Stimulated activated CD8-positive, alpha-beta memory T cell treated with anti-CD3 and anti-CD28 coated beads, Interleukin-7, amount 100 ng/mL, for 48 hours (primary cell): ENCODE measurements at regions not wholly inside any gene's neighbourhood (a gene's known extent, or its start where the extent isn't known, plus 50 kb on each side); places are given as distances from the start of the nearest gene placed in this dataset.

ENCODE experiments used
- DNase-seq, 2 donors: peaks; one replicate each; pipeline ENCODE4 v3.0.0-alpha.2; 2020; ENCODE audit warnings: low read depth in 1 of 2; ENCODE audit errors: extremely low read depth in 1 of 2

DNA sequence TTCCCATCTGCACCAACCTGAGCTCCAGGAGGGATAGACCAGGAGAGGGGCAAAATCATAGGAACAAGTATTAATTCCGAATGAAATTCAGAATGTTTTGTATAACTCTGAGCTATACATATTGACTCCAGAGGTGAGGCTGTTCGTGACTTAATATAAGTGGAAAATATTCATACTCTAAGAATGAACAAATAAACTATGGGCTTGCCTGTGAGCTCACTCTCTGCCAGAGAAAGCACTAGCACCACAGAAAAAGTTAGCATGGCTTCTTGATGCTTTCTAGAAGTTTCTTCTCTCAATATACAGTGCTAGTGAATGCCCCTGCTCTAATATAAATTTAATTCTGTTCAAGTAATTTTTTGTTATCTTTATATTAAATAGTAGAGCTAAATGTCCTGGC is 1536.4 kb upstream of the FLRT2 start:
- DNase-seq = no peak

- DNase-seq = no peak
Measured at GRCh38 chr14:83994020-83994419, 1535.9 kb upstream of the FLRT2 start.

DNA sequence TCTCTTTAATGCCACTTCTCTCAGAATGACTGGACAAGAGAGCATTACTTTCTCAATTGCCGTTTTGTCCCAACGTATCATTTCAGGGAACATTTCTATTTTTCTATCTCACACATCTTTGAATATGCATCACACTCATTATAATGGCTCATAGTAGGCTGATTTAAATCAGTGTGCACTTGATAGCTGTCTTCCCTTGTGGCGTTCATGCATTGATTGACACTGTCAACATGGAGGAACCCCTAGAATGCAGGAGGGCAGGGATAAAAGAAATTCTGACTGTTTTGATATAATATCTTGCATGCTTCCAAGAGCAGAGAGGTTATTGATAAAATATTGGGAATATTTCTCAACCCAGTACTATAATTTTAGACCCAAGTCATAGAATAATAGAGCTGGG is 1528.9 kb upstream of the FLRT2 start:
- DNase-seq = no peak

DNA sequence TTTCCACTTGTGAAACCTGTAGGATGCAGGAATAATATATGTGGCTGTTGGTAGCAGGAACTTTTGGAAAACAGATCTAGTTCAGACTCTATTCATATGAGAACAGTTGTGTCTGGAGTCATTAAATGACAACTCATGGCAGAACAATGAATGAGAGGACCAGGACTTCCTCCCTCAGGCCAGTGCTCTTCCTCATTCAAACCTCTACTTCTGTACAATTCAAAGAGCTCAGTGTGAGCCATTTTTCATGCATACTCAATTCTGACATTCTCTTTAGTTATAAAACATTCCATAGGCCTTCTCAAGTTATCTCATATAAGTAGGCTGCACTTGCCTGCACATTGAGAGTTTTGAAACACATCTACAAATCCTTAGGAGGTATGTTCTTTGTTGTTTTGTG is 1526.6 kb upstream of the FLRT2 start:
- no peak for DNase-seq

GRCh38 chr14:84006643-84007155 is 1523.2 kb upstream of the FLRT2 start:
- DNase-seq = no peak

GRCh38 chr14:84013424-84013823 is 1516.5 kb upstream of the FLRT2 start:
- no peak for DNase-seq

- no peak for DNase-seq
Measured at GRCh38 chr14:84017495-84017894, 1512.4 kb upstream of the FLRT2 start.

DNA sequence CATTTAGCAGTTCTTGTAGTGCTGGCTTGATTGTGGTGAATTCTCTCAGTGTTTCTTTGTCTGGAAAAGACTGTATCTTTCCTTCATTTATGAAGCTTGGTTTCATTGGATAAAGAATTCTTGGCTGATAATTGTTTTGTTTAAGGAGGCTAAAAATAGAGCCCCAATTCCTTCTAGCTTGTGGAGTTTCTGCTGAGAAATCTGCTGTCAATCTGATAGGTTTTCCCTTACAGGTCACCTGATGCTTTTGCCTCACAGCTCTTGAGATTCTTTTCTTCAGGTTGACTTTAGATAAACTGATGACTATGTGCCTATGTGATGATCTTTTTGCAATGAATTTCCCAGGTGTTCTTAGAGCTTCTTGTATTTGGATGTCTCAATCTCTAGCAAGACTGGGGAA is 1508.5 kb upstream of the FLRT2 start:
- DNase-seq = no peak

DNA sequence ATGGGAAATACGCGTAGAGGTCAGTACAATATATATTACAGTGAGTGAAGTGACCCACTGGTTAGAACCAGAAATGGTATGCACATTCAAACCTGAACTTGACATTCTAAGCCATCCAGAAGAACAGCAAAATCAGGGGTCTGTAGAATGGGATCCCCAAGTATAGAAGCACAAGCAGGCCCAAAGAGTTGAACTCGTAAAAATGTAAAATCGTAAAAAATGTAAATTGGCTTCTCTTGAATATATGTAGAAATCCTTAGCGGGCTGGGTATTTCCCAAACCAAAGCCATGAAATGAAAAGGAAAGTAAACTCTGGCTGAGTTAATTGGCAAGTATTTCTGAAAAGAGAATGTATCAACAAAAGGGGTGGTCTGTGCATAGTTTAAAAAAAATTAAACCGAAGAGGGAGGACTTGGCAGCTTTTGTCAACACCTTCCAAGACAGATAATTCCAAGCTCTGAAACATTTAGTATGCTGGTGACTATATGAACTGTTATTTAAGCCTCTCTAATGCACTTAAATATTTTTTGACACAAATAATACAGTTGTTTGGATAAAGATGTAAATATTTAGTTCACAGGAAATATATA is 1505.6 kb upstream of the FLRT2 start:
- DNase-seq = no peak

GRCh38 chr14:84025106-84026012 is 1504.6 kb upstream of the FLRT2 start:
- no peak for DNase-seq

GRCh38 chr14:84027351-84027750 is 1502.6 kb upstream of the FLRT2 start:
- DNase-seq = no peak

GRCh38 chr14:84028080-84028604 is 1501.8 kb upstream of the FLRT2 start:
- no peak for DNase-seq

- no peak for DNase-seq
Measured at GRCh38 chr14:84029246-84029645, 1500.7 kb upstream of the FLRT2 start.

GRCh38 chr14:84029720-84030119 is 1500.2 kb upstream of the FLRT2 start:
- no peak for DNase-seq

GRCh38 chr14:84036840-84037239 is 1493.1 kb upstream of the FLRT2 start:
- DNase-seq = no peak

- no peak for DNase-seq
Measured at GRCh38 chr14:84037593-84037992, 1492.4 kb upstream of the FLRT2 start.

DNA sequence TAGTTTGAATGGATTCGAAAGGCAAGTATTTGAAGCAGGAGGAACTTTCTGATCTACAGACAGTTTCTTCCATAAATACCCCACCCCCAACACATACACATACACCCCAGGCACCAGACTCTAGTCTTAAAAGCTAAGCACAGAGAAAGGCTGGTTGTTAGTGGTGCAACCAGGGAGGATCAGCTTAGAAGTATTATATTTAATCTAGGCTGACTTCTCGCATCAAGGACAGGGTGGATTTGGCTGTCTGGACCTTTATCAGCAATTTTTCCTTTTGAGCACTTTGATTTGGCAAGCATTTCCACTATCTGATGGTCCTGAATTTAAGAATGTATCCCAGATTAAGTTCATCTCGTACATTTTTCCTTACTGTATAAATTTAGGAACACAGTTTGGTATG is 1489.8 kb upstream of the FLRT2 start:
- DNase-seq = no peak

- no peak for DNase-seq
Measured at GRCh38 chr14:84041421-84041820, 1488.5 kb upstream of the FLRT2 start.

DNA sequence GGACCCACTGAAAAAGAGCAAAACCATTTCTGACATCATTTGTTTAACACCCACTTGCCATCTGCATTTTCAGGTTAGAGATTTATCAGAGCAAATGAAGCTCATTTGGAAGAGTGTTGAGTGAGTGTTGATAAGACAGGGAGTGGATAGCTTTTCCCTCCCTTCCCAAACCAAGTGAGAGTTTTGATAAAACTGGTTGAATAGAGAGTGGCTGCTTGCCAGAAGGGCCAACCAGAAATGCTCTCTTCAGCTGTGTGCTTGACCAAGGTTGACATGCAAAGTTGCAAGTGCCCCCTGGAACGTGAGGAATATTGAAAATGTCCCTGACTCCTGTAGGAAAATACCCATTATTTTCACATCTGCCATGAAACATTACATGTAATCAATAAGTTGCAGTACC is 1487.0 kb upstream of the FLRT2 start:
- no peak for DNase-seq

- DNase-seq = no peak
Measured at GRCh38 chr14:84064316-84065125, 1465.4 kb upstream of the FLRT2 start.

DNA sequence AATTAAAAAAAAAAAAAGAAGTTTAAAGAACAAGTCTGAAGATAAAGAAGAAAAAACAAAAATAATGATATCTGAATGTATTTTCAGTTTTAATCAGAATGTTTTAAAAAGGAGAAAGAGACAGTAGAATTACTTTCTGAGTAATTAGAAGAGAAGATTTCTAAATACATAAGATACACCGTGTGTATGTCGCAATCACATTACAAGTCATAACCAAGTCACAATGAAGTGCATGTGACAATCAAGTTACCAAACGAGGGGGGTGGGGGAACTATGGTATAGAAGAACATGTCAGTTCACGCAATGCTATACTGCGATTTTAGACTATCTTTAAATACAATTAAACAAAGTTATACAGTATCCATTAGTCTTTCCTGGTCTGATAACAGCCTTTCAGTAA is 1464.1 kb upstream of the FLRT2 start:
- DNase-seq = no peak
